ENCODE measurements at regions not wholly inside any gene's neighbourhood (a gene's known extent, or its start where the extent isn't known, plus 50 kb on each side); places are given as distances from the start of the nearest gene placed in this dataset.
A peak's percentile ranks its signal among the peaks of the same experiment; 100 is the strongest.

DNA sequence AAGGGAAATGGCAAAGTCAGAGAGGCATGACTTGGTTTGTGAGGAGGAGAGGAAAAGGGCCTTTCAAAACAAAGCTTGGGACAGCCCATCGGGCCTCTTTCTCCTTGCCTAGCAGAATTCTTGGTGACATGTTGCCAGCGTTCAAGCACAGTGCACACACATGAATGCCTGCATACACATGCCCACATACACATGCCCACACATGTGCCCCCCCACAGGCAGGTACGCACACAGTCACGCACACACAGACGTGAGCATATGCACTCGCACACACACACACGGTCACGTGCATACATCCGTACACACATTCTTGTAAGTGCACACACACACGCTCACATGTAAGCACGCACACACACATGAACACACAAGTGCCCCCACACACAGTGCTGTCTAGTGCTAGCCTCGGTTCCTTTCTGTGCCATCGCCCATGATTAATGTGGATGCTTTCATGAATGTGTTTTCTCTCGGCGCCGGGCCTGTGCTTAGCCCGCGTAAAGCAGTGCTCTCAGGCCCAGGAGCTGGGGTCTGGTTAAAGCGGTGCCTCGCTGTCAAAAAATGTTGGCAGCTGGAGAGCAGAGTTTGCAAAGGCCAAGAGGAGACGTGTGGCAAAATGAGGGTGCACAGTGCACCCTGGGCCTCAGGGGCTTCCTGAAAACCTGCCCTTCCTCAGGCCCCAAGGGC, 328.8 kb upstream of the DIO3 start:
- Histone ChIP-seq H3K9me3 (no peaks in the 10 kb centered on the region), H3K4me1 (no peaks in the 10 kb centered on the region), H3K36me3 (no peaks in the 10 kb centered on the region), H3K27me3 (peaks cover 0 to 26% of the 10 kb centered on the region in 2 donors), H3K27ac (no peak overlapping the region), H3K4me3 (no peak overlapping the region)
- TF ChIP-seq, protein P1, sequence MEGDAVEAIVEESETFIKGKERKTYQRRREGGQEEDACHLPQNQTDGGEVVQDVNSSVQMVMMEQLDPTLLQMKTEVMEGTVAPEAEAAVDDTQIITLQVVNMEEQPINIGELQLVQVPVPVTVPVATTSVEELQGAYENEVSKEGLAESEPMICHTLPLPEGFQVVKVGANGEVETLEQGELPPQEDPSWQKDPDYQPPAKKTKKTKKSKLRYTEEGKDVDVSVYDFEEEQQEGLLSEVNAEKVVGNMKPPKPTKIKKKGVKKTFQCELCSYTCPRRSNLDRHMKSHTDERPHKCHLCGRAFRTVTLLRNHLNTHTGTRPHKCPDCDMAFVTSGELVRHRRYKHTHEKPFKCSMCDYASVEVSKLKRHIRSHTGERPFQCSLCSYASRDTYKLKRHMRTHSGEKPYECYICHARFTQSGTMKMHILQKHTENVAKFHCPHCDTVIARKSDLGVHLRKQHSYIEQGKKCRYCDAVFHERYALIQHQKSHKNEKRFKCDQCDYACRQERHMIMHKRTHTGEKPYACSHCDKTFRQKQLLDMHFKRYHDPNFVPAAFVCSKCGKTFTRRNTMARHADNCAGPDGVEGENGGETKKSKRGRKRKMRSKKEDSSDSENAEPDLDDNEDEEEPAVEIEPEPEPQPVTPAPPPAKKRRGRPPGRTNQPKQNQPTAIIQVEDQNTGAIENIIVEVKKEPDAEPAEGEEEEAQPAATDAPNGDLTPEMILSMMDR (IDR thresholded peaks at IDR 0.05) = no peak
- no peak for DNase-seq
- intact Hi-C loops (cut with DNase I; ENCODE audit: low total_unique reads) = no loop called here

DNA sequence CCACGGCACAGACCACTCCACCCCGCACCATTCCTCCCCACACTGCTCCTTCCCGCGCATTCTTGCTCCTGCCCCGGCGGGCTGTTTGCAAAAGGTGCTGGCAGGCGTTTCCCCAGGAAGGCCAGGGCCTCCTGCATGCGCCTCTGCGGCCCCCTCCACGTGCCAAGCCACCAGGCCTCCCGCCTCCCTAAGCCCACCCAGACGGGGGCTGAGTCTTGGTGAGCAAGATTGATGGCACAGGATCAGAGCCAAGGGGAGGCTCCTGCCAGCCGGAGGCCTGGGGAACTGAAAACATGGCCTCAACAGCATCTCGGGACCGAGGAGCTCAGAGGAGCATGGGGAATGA, 328.3 kb upstream of the DIO3 start:
- intact Hi-C loops (cut with DNase I; ENCODE audit: low total_unique reads) = no loop called here
- H3K4me1 ChIP-seq = no peaks in the 10 kb centered on the region
- H3K27ac ChIP-seq = no peak overlapping the region
- no peaks in the 10 kb centered on the region for H3K9me3 ChIP-seq
- no peaks in the 10 kb centered on the region for H3K36me3 ChIP-seq
- no peak overlapping the region for H3K4me3 ChIP-seq
- TF ChIP-seq, protein P1 (IDR thresholded peaks at IDR 0.05) = no peak
- peaks cover 0 to 26% of the 10 kb centered on the region in 2 donors for H3K27me3 ChIP-seq
- DNase-seq = peak in 1 of 2 donors; percentile 60

DNA sequence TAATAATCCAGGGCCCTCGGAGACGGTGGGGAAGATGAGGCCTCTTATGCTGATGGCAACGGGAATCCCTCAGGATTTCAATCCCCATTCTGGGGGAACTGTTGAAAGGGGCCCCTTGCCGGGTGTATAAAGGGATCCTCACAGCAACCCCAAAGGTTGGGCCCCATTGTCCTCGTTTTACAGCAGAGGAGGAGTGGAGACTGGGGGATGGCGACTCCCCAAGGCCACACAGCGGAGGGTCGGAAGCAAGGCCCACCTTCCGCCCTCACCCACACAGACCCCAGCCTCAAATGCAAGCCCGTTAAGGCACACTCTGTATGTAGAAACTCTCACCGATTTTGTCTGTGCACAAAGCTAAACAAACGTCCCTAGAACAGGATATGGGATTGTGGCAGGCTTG, 327.9 kb upstream of the DIO3 start:
- intact Hi-C loops (cut with DNase I; ENCODE audit: low total_unique reads) = no loop called here
- Histone ChIP-seq H3K4me1 (no peaks in the 10 kb centered on the region), H3K9me3 (no peaks in the 10 kb centered on the region), H3K4me3 (no peak overlapping the region), H3K27ac (no peak overlapping the region), H3K36me3 (no peaks in the 10 kb centered on the region), H3K27me3 (peaks cover 0 to 26% of the 10 kb centered on the region in 2 donors)
- no peak for DNase-seq
- TF ChIP-seq, protein P1 (IDR thresholded peaks at IDR 0.05) = no peak

DNA sequence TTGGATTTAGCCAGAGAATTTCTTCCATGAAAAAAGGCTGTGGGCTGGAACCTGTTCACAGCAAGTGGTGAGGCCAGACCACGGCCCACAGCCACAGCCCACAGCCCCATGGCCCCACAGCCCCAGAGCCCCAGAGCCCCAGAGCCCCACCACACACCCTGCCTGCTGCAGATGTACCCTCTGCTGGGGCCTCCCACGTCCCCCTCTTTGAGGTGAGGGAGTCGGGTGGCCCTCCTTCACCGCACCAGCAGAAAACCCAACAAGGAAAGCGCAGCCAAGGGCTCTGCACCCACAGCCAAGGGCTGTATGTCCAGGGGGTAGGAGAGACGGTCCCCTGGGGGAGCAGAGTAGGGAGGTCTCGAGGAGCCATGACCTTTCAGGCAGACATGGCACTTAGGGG, 327.5 kb upstream of the DIO3 start:
- H3K4me3 ChIP-seq = no peak overlapping the region
- H3K27me3 ChIP-seq = peaks cover 0 to 26% of the 10 kb centered on the region in 2 donors
- H3K4me1 ChIP-seq = no peaks in the 10 kb centered on the region
- no peak overlapping the region for H3K27ac ChIP-seq
- no peaks in the 10 kb centered on the region for H3K9me3 ChIP-seq
- DNase-seq = no peak
- intact Hi-C loops (cut with DNase I; ENCODE audit: low total_unique reads) = no loop called here
- TF ChIP-seq, protein P1 (IDR thresholded peaks at IDR 0.05) = no peak
- no peaks in the 10 kb centered on the region for H3K36me3 ChIP-seq

DNA sequence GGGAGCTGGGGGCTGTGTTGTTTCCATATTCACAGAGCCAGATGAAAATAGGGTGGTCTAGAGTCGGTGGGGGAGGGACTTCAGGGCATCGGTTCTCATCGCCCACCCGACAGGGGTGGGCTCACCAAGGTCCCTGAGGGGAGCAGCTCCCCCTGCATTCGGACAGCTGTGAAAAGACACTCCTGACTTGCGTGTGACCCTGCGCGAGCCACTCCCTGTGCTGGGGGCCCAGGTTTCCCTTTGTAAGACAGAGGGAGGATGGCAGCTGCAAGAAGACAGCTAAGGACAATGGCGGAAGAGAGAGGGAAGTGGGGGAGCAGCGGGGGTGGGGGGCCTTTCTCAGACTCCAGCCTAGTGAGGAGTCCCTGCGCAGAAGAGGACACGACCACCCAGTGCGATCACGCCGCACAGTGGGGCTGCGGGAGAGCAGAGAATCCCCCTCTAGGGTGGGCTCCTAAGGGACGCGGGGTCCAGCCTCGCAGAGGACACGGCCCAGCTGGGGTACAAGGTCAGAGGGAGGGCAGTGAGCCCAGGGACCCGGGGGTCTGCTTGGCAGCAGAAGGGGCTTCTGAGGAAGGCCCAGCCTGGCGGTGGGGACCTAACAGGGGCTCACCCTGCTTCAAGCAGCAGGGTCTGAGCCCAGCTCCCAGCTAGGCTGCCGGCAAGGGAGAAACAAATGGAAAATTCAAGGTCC, 326.9 kb upstream of the DIO3 start:
- H3K4me3 ChIP-seq = no peak overlapping the region
- TF ChIP-seq, protein P1 (IDR thresholded peaks at IDR 0.05) = no peak
- no peaks in the 10 kb centered on the region for H3K9me3 ChIP-seq
- no peak for DNase-seq
- no peak overlapping the region for H3K27ac ChIP-seq
- intact Hi-C loops (cut with DNase I; ENCODE audit: low total_unique reads) = no loop called here
- peaks cover 0 to 26% of the 10 kb centered on the region in 2 donors for H3K27me3 ChIP-seq
- no peaks in the 10 kb centered on the region for H3K36me3 ChIP-seq
- no peaks in the 10 kb centered on the region for H3K4me1 ChIP-seq

All from tibial artery (tissue), 4 donors.